HG02623 (cell line): ENCODE measurements at regions not wholly inside any gene's neighbourhood (a gene's known extent, or its start where the extent isn't known, plus 50 kb on each side); places are given as distances from the start of the nearest gene placed in this dataset.
"Not testable (repeated sequence)": the region's sequence is repeated elsewhere in the genome, so short reads cannot be mapped to it uniquely, and the experiment has no call there.

Source experiments
- ATAC-seq: cut with Tn5 transposase; IDR thresholded peaks from one replicate; pipeline ENCODE4 v1.9.1; 2021; ENCODE audit warnings: moderate library complexity; ENCODE audit not compliant: unreplicated experiment

- ATAC-seq = no peak
These were observed 636.1 kb downstream of the TMTC2 start for GRCh38 chr12:83322809-83323208.

- ATAC-seq = no peak
These were observed 635.3 kb downstream of the TMTC2 start for GRCh38 chr12:83321971-83322370.

GRCh38 chr12:83320350-83320749 lies 633.6 kb downstream of the TMTC2 start:
- no peak for ATAC-seq

GRCh38 chr12:83318386-83319098 lies 631.8 kb downstream of the TMTC2 start:
- ATAC-seq = no peak

- no peak for ATAC-seq
These were observed 630.9 kb downstream of the TMTC2 start for GRCh38 chr12:83317595-83317994.

- ATAC-seq = no peak
These were observed 627.1 kb downstream of the TMTC2 start for GRCh38 chr12:83313827-83314226.

- ATAC-seq = no peak
These were observed 626.6 kb downstream of the TMTC2 start for GRCh38 chr12:83313322-83313721.

GRCh38 chr12:83276904-83277303 lies 590.2 kb downstream of the TMTC2 start:
- ATAC-seq = no peak

- ATAC-seq = no peak
These were observed 584.5 kb downstream of the TMTC2 start for GRCh38 chr12:83271201-83271600.

- ATAC-seq = no peak
These were observed 579.1 kb downstream of the TMTC2 start for GRCh38 chr12:83265808-83266207.

- no peak for ATAC-seq
These were observed 575.3 kb downstream of the TMTC2 start for GRCh38 chr12:83261998-83262397.

- ATAC-seq = not testable (repeated sequence)
These were observed 573.4 kb downstream of the TMTC2 start for GRCh38 chr12:83260126-83260525.

- no peak for ATAC-seq
These were observed 571.0 kb downstream of the TMTC2 start for GRCh38 chr12:83257726-83258125.

GRCh38 chr12:83256562-83256961 lies 569.9 kb downstream of the TMTC2 start:
- no peak for ATAC-seq

GRCh38 chr12:83250866-83251265 lies 564.2 kb downstream of the TMTC2 start:
- no peak for ATAC-seq

GRCh38 chr12:83245156-83245555 lies 558.5 kb downstream of the TMTC2 start:
- no peak for ATAC-seq

- ATAC-seq = no peak
These were observed 557.3 kb downstream of the TMTC2 start for GRCh38 chr12:83244001-83244400.

- ATAC-seq = not testable (repeated sequence)
These were observed 547.3 kb downstream of the TMTC2 start for GRCh38 chr12:83233987-83234386.

- not testable (repeated sequence) for ATAC-seq
These were observed 540.3 kb downstream of the TMTC2 start for GRCh38 chr12:83226960-83227359.

GRCh38 chr12:83225806-83226205 lies 539.1 kb downstream of the TMTC2 start:
- ATAC-seq = no peak

- ATAC-seq = no peak
These were observed 537.3 kb downstream of the TMTC2 start for GRCh38 chr12:83224012-83224411.

GRCh38 chr12:83220774-83221173 lies 534.1 kb downstream of the TMTC2 start:
- no peak for ATAC-seq

GRCh38 chr12:83216230-83216629 lies 529.5 kb downstream of the TMTC2 start:
- no peak for ATAC-seq
